ENCODE measurements at regions not wholly inside any gene's neighbourhood (a gene's known extent, or its start where the extent isn't known, plus 50 kb on each side); places are given as distances from the start of the nearest gene placed in this dataset.
"Not testable (repeated sequence)": the region's sequence is repeated elsewhere in the genome, so short reads cannot be mapped to it uniquely, and the experiment has no call there.

DNA sequence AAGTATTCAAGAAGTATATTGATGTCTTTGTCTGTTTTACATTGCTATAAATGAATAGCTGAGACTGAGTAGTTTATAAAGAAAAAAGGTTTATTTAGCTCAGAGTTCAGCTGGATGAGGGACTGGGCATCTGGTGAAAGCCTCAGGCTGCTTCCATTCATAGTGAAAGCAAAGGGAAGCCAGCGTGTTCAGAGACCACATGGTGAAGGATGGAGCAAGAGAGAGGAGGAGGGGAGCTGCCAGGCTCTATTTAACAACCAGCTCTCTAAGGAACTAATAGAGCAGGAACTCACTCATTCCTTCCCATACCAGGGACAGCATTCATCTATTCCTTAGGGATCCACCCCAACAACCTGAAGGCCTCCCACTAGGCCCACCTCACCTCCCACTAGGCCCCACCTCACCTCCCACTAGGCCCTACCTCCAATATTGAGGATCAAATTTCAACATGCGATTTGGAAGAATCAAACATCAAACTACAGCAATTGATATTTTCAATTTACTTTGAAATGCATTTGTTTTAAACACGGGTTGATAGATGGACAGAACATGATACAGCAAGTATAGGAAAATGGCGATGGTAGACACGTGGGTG, 167.5 kb upstream of the HES1 start:
- no peaks in the 10 kb centered on the region for H3K4me1 Mint-ChIP-seq
- no peak overlapping the region for H3K27ac Mint-ChIP-seq
- Histone ChIP-seq H3K4me1 (ENCODE audit: insufficient read depth, low read length) (peaks cover 10% of the 10 kb centered on the region), H3K27me3 (ENCODE audit: insufficient read depth, low read length, poor library complexity, severe bottlenecking) (no peaks in the 10 kb centered on the region), H3K4me3 (ENCODE audit: low read length) (no peak overlapping the region), H3K27ac (ENCODE audit: low read depth, low read length) (no peak overlapping the region), H3K9me3 (ENCODE audit: low read length) (no peaks in the 10 kb centered on the region), H3K36me3 (ENCODE audit: insufficient read depth, low read length) (no peaks in the 10 kb centered on the region)
- POLR2A ChIA-PET = no interaction called here
- CTCF ChIA-PET = no interaction called here
- peaks cover 10 to 47% of the 10 kb centered on the region in 2 donors for H3K27me3 Mint-ChIP-seq
- H3K9me3 Mint-ChIP-seq = no peaks in the 10 kb centered on the region
- no peak overlapping the region for H3K4me3 Mint-ChIP-seq
- DNase-seq = no peak
- no peaks in the 10 kb centered on the region for H3K36me3 Mint-ChIP-seq

GRCh38 chr3:193970131-193970772, 165.7 kb upstream of the HES1 start:
- H3K9me3 Mint-ChIP-seq; H3K4me1 Mint-ChIP-seq; H3K4me3 Mint-ChIP-seq; H3K27ac ChIP-seq (ENCODE audit: low read depth, low read length); H3K4me3 ChIP-seq (ENCODE audit: low read length); CTCF ChIA-PET; POLR2A ChIA-PET; H3K36me3 ChIP-seq (ENCODE audit: insufficient read depth, low read length); H3K9me3 ChIP-seq (ENCODE audit: low read length); H3K36me3 Mint-ChIP-seq; H3K27me3 ChIP-seq (ENCODE audit: insufficient read depth, low read length, poor library complexity, severe bottlenecking); H3K4me1 ChIP-seq (ENCODE audit: insufficient read depth, low read length); H3K27ac Mint-ChIP-seq; DNase-seq: not testable (repeated sequence)
- H3K27me3 Mint-ChIP-seq = peaks cover 11 to 48% of the 10 kb centered on the region in 2 donors

DNA sequence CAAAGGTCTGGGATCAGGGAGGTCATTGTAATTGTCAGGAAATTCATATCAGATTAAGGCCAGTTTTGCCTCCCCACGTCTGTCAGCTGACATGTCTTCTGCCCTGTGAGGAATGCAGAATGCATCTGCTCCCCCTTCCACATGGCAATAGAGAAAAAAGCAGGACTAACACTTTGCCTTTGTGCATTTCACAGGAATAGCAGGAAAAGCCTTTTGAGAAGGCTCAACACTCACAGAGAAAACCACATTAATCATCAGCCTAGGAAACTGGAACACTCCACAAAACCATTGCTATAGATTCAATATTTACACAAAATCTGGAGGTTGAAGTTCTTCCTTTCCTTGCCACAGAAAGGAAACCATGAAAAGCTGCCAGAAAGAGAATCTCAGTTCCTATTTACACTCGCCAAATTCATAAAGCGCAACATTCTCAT, 165.2 kb upstream of the HES1 start:
- Histone ChIP-seq H3K4me1 (ENCODE audit: insufficient read depth, low read length) (peaks cover 10% of the 10 kb centered on the region), H3K27ac (ENCODE audit: low read depth, low read length) (no peak overlapping the region), H3K9me3 (ENCODE audit: low read length) (no peaks in the 10 kb centered on the region), H3K27me3 (ENCODE audit: insufficient read depth, low read length, poor library complexity, severe bottlenecking) (no peaks in the 10 kb centered on the region), H3K36me3 (ENCODE audit: insufficient read depth, low read length) (no peaks in the 10 kb centered on the region), H3K4me3 (ENCODE audit: low read length) (no peak overlapping the region)
- H3K27me3 Mint-ChIP-seq = peaks cover 12 to 49% of the 10 kb centered on the region in 2 donors
- H3K4me1 Mint-ChIP-seq = no peaks in the 10 kb centered on the region
- H3K36me3 Mint-ChIP-seq = no peaks in the 10 kb centered on the region
- ChIA-PET CTCF (no interaction called here), POLR2A (no interaction called here)
- DNase-seq = no peak
- no peak overlapping the region for H3K4me3 Mint-ChIP-seq
- no peaks in the 10 kb centered on the region for H3K9me3 Mint-ChIP-seq
- H3K27ac Mint-ChIP-seq = no peak overlapping the region

DNA sequence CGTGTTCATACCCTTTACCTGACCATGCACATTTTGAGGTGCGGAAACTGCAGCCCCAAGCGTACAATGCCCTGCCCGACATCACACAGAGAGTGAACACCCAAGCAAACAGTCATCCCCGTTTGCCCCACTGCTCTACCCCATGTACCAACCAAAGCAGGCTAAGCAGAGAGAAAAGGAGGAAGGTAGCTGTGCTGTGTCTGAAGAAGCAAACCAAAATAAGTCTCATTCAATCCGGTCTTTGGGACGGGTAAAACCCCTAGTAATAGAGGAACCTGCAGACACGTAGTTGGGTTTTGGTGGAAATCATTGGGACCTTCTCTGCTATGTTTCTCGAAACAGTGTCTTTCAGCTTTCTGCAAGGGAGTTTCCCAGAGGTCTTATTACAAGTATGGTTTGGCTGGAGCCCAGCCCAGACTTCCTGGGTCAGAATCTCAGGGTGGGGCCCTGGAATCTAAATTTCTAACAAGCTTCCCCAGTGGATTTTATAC, 164.6 kb upstream of the HES1 start:
- peaks cover 10% of the 10 kb centered on the region for H3K4me1 ChIP-seq (ENCODE audit: insufficient read depth, low read length)
- H3K36me3 Mint-ChIP-seq = no peaks in the 10 kb centered on the region
- CTCF ChIA-PET = interaction anchor here (1.3 kb wide), 1 partner anchor 30 kb away, joined by 3 read pairs; no protein-coding TSS in a partner anchor
- H3K4me3 Mint-ChIP-seq = no peak overlapping the region
- H3K27ac ChIP-seq (ENCODE audit: low read depth, low read length) = no peak overlapping the region
- POLR2A ChIA-PET = no interaction called here
- no peaks in the 10 kb centered on the region for H3K9me3 Mint-ChIP-seq
- no peaks in the 10 kb centered on the region for H3K4me1 Mint-ChIP-seq
- no peak overlapping the region for H3K27ac Mint-ChIP-seq
- H3K36me3 ChIP-seq (ENCODE audit: insufficient read depth, low read length) = no peaks in the 10 kb centered on the region
- H3K4me3 ChIP-seq (ENCODE audit: low read length) = no peak overlapping the region
- H3K9me3 ChIP-seq (ENCODE audit: low read length) = no peaks in the 10 kb centered on the region
- peaks cover 10 to 45% of the 10 kb centered on the region in 2 donors for H3K27me3 Mint-ChIP-seq
- no peaks in the 10 kb centered on the region for H3K27me3 ChIP-seq (ENCODE audit: insufficient read depth, low read length, poor library complexity, severe bottlenecking)
- DNase-seq = no peak

GRCh38 chr3:193971966-193972365, 164.0 kb upstream of the HES1 start:
- Mint-ChIP-seq H3K4me3 (no peak overlapping the region), H3K9me3 (no peaks in the 10 kb centered on the region), H3K36me3 (no peaks in the 10 kb centered on the region), H3K27me3 (peaks cover 10 to 45% of the 10 kb centered on the region in 2 donors), H3K4me1 (no peaks in the 10 kb centered on the region), H3K27ac (no peak overlapping the region)
- no peak for DNase-seq
- Histone ChIP-seq H3K4me1 (ENCODE audit: insufficient read depth, low read length) (peaks cover 10% of the 10 kb centered on the region), H3K27me3 (ENCODE audit: insufficient read depth, low read length, poor library complexity, severe bottlenecking) (no peaks in the 10 kb centered on the region), H3K36me3 (ENCODE audit: insufficient read depth, low read length) (no peaks in the 10 kb centered on the region), H3K4me3 (ENCODE audit: low read length) (no peak overlapping the region), H3K27ac (ENCODE audit: low read depth, low read length) (no peak overlapping the region), H3K9me3 (ENCODE audit: low read length) (no peaks in the 10 kb centered on the region)
- ChIA-PET POLR2A (no interaction called here), CTCF (interaction anchor here (1.3 kb wide), 1 partner anchor 31 kb away, joined by 3 read pairs; no protein-coding TSS in a partner anchor)

GRCh38 chr3:193972832-193973231, 163.1 kb upstream of the HES1 start:
- POLR2A ChIA-PET = no interaction called here
- CTCF ChIA-PET = no interaction called here

GRCh38 chr3:193974191-193974652, 161.7 kb upstream of the HES1 start:
- no peaks in the 10 kb centered on the region for H3K36me3 ChIP-seq (ENCODE audit: insufficient read depth, low read length)
- Mint-ChIP-seq H3K27ac (no peak overlapping the region), H3K4me3 (no peak overlapping the region), H3K9me3 (no peaks in the 10 kb centered on the region), H3K27me3 (peaks cover 5 to 47% of the 10 kb centered on the region in 2 donors), H3K36me3 (no peaks in the 10 kb centered on the region), H3K4me1 (no peaks in the 10 kb centered on the region)
- peaks cover 10% of the 10 kb centered on the region for H3K4me1 ChIP-seq (ENCODE audit: insufficient read depth, low read length)
- CTCF ChIA-PET = no interaction called here
- DNase-seq = no peak
- no peak overlapping the region for H3K4me3 ChIP-seq (ENCODE audit: low read length)
- POLR2A ChIA-PET = no interaction called here
- no peaks in the 10 kb centered on the region for H3K27me3 ChIP-seq (ENCODE audit: insufficient read depth, low read length, poor library complexity, severe bottlenecking)
- no peaks in the 10 kb centered on the region for H3K9me3 ChIP-seq (ENCODE audit: low read length)
- no peak overlapping the region for H3K27ac ChIP-seq (ENCODE audit: low read depth, low read length)

More at GRCh38 chr3:193972832-193973231, 163.1 kb upstream of the HES1 start:
- DNase-seq = no peak
- H3K4me3 Mint-ChIP-seq = no peak overlapping the region
- no peak overlapping the region for H3K4me3 ChIP-seq (ENCODE audit: low read length)
- no peaks in the 10 kb centered on the region for H3K4me1 Mint-ChIP-seq
- no peaks in the 10 kb centered on the region for H3K27me3 ChIP-seq (ENCODE audit: insufficient read depth, low read length, poor library complexity, severe bottlenecking)
- H3K27me3 Mint-ChIP-seq = peaks cover 8 to 49% of the 10 kb centered on the region in 2 donors
- no peaks in the 10 kb centered on the region for H3K36me3 ChIP-seq (ENCODE audit: insufficient read depth, low read length)
- no peaks in the 10 kb centered on the region for H3K9me3 ChIP-seq (ENCODE audit: low read length)
- peaks cover 10% of the 10 kb centered on the region for H3K4me1 ChIP-seq (ENCODE audit: insufficient read depth, low read length)
- no peaks in the 10 kb centered on the region for H3K9me3 Mint-ChIP-seq
- H3K36me3 Mint-ChIP-seq = no peaks in the 10 kb centered on the region
- H3K27ac Mint-ChIP-seq = no peak overlapping the region
- H3K27ac ChIP-seq (ENCODE audit: low read depth, low read length) = no peak overlapping the region

- no peaks in the 10 kb centered on the region for H3K27me3 ChIP-seq (ENCODE audit: insufficient read depth, low read length, poor library complexity, severe bottlenecking)
- H3K36me3 ChIP-seq (ENCODE audit: insufficient read depth, low read length) = no peaks in the 10 kb centered on the region
- H3K27ac ChIP-seq (ENCODE audit: low read depth, low read length) = no peak overlapping the region
- ChIA-PET CTCF (no interaction called here), POLR2A (no interaction called here)
- H3K4me1 Mint-ChIP-seq = no peaks in the 10 kb centered on the region
- H3K4me3 ChIP-seq (ENCODE audit: low read length) = no peak overlapping the region
- H3K4me3 Mint-ChIP-seq = no peak overlapping the region
- H3K4me1 ChIP-seq (ENCODE audit: insufficient read depth, low read length) = peaks cover 10% of the 10 kb centered on the region
- peaks cover 4 to 45% of the 10 kb centered on the region in 2 donors for H3K27me3 Mint-ChIP-seq
- H3K9me3 ChIP-seq (ENCODE audit: low read length) = no peaks in the 10 kb centered on the region
- H3K27ac Mint-ChIP-seq = no peak overlapping the region
- H3K36me3 Mint-ChIP-seq = no peaks in the 10 kb centered on the region
- no peaks in the 10 kb centered on the region for H3K9me3 Mint-ChIP-seq
- DNase-seq = no peak
Measured at GRCh38 chr3:193974671-193975535, 161.0 kb upstream of the HES1 start.

All from CD8-positive, alpha-beta memory T cell (primary cell).